ENCODE measurements at regions not wholly inside any gene's neighbourhood (a gene's known extent, or its start where the extent isn't known, plus 50 kb on each side); places are given as distances from the start of the nearest gene placed in this dataset.

DNA sequence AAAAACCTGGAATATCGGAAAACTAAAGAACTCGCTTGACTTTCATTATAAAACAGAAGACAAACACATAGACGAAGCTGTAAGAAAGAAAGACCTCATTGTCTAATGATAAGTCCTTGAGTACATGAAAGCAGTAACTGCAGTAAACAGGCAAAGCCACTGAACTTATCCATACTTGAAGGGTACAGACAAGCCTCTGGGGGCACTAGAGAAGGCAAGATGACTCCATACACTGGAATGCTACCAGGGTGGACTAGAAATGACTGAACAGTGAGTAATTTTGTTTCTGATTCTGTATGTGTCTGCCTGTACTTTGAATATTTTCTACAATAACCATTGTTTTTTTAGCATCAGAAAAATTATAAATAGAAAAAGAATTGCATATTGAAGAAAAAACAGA lies 507.9 kb downstream of the UQCRFS1 start:
- TF ChIP-seq, protein P1, sequence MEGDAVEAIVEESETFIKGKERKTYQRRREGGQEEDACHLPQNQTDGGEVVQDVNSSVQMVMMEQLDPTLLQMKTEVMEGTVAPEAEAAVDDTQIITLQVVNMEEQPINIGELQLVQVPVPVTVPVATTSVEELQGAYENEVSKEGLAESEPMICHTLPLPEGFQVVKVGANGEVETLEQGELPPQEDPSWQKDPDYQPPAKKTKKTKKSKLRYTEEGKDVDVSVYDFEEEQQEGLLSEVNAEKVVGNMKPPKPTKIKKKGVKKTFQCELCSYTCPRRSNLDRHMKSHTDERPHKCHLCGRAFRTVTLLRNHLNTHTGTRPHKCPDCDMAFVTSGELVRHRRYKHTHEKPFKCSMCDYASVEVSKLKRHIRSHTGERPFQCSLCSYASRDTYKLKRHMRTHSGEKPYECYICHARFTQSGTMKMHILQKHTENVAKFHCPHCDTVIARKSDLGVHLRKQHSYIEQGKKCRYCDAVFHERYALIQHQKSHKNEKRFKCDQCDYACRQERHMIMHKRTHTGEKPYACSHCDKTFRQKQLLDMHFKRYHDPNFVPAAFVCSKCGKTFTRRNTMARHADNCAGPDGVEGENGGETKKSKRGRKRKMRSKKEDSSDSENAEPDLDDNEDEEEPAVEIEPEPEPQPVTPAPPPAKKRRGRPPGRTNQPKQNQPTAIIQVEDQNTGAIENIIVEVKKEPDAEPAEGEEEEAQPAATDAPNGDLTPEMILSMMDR (IDR thresholded peaks at IDR 0.05; ENCODE audit: extremely low read depth in 1 of 2, insufficient read depth in 1 of 2, low read depth in 1 of 2, low read length in 2 of 2) = no peak
- TF ChIP-seq POLR2A (IDR thresholded peaks at IDR 0.05; ENCODE audit: low read depth, low read length) (no peak), MYC (IDR thresholded peaks at IDR 0.05; ENCODE audit: low read depth, low read length) (no peak)
- TF ChIP-seq, protein P2, sequence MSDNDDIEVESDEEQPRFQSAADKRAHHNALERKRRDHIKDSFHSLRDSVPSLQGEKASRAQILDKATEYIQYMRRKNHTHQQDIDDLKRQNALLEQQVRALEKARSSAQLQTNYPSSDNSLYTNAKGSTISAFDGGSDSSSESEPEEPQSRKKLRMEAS (IDR thresholded peaks at IDR 0.05; ENCODE audit: insufficient read depth, insufficient read length) = no peak

Measured in endothelial cell of umbilical vein (primary cell).